ENCODE measurements at regions not wholly inside any gene's neighbourhood (a gene's known extent, or its start where the extent isn't known, plus 50 kb on each side); places are given as distances from the start of the nearest gene placed in this dataset.

- H3K4me3 ChIP-seq (ENCODE audit: low read depth, low read length): no peak overlapping the region
- no peak for TF ChIP-seq CTCF (IDR thresholded peaks at IDR 0.05; ENCODE audit: low read depth, low read length)
These were observed 66.6 kb downstream of the YIPF5 start for GRCh38 chr5:144103611-144104485.

- TF ChIP-seq CTCF (IDR thresholded peaks at IDR 0.05; ENCODE audit: low read depth, low read length): no peak
- no peak overlapping the region for H3K4me3 ChIP-seq (ENCODE audit: low read depth, low read length)
These were observed 65.1 kb downstream of the YIPF5 start for GRCh38 chr5:144105371-144105770.

GRCh38 chr5:144108131-144108530, 62.3 kb downstream of the YIPF5 start:
- H3K4me3 ChIP-seq (ENCODE audit: low read depth, low read length): no peak overlapping the region
- no peak for TF ChIP-seq CTCF (IDR thresholded peaks at IDR 0.05; ENCODE audit: low read depth, low read length)
